ENCODE measurements at regions not wholly inside any gene's neighbourhood (a gene's known extent, or its start where the extent isn't known, plus 50 kb on each side); places are given as distances from the start of the nearest gene placed in this dataset.

- Mint-ChIP-seq H3K27ac (no peak overlapping the region), H3K27me3 (peaks cover 2% of the 10 kb centered on the region)
Measured at GRCh38 chr4:38365261-38365660, 298.7 kb upstream of the KLF3 start.

GRCh38 chr4:38365748-38366310, 298.2 kb upstream of the KLF3 start:
- Mint-ChIP-seq H3K4me3 (no peak overlapping the region), H3K27ac (no peak overlapping the region), H3K36me3 (no peaks in the 10 kb centered on the region), H3K27me3 (peaks cover 2% of the 10 kb centered on the region), H3K4me1 (no peaks in the 10 kb centered on the region), H3K9me3 (no peaks in the 10 kb centered on the region)
- ATAC-seq (ENCODE audit: low read depth) (no peak), DNase-seq (ENCODE audit: low spot score in 2 of 2) (no peak)

More at GRCh38 chr4:38365261-38365660, 298.7 kb upstream of the KLF3 start:
- ATAC-seq (ENCODE audit: low read depth) (no peak), DNase-seq (ENCODE audit: low spot score in 2 of 2) (no peak)
- no peaks in the 10 kb centered on the region for H3K9me3 Mint-ChIP-seq
- no peaks in the 10 kb centered on the region for H3K4me1 Mint-ChIP-seq
- H3K36me3 Mint-ChIP-seq: no peaks in the 10 kb centered on the region
- no peak overlapping the region for H3K4me3 Mint-ChIP-seq

DNA sequence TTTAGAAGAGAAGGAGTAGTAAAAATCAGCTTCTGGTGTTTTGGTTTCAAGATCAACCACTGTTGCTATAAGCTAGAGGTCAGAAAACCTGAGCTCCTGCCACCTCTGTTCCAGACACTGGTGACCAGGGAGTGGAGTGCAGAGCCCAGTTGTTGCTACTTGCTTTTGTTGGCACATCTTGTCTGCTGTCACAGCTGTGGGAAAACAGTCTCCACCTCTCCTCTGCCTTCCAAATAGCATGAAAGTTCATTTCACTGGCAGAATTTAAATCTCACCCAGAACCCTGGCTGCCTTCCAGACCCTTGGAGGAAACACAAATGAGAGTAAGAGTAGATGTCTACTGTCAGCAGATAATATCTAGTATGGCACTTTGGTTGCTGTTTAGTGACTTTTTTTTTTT, 297.5 kb upstream of the KLF3 start:
- no peak for ATAC-seq (ENCODE audit: low read depth)
- Mint-ChIP-seq H3K27me3 (peaks cover 2% of the 10 kb centered on the region), H3K4me3 (no peak overlapping the region), H3K36me3 (no peaks in the 10 kb centered on the region), H3K4me1 (no peaks in the 10 kb centered on the region), H3K27ac (no peak overlapping the region), H3K9me3 (no peaks in the 10 kb centered on the region)
- DNase-seq (ENCODE audit: low spot score in 2 of 2): no peak

DNA sequence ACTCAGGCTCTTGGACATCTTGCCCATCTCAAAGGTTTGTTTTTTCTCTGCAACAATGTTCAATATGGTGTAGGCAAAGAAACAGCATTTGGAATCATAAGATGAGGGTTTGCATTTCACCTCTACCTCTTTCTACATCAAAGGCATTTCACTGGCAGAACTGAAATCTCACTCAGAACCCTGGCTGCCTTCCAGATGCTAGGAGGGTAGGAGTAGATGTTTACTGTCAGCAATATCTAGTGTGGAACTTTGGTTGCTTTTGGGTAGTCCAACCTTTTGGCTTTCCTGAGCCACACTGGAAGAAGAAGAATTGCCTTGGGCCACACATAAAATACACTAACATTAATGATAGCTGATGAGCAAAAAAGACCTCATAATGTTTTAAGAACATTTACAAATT, 297.0 kb upstream of the KLF3 start:
- DNase-seq (ENCODE audit: low spot score in 2 of 2): no peak
- Mint-ChIP-seq H3K27me3 (peaks cover 2% of the 10 kb centered on the region), H3K9me3 (no peaks in the 10 kb centered on the region), H3K36me3 (no peaks in the 10 kb centered on the region), H3K27ac (no peak overlapping the region), H3K4me1 (no peaks in the 10 kb centered on the region), H3K4me3 (no peak overlapping the region)
- no peak for ATAC-seq (ENCODE audit: low read depth)

DNA sequence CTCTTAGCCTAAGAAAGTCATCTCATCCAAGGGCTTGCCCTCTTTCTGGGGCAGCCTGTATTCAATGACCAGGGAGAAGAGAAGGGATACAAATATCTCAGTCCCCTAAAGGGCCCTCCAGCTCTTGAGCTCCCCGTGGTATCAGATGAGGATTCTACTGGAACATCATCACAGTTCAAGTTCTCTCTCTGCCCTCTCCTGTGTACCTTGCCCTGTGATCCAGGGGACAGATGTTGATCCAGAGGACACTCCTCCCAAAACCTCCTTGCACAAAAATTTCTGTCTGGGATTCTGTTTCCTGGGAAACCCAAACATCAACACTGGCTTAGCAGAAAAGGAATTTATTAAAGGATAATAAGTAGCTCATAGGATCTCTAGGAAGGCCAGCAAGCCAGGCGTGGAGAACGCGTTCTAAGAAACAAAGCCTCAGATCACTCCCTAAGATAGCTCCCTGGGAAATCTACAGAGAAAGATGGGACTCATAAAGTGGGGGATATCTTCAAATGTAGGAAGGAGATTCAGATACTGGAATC, 296.3 kb upstream of the KLF3 start:
- no peak for ATAC-seq (ENCODE audit: low read depth)
- Mint-ChIP-seq H3K4me3 (no peak overlapping the region), H3K27ac (no peak overlapping the region), H3K27me3 (peaks cover 2% of the 10 kb centered on the region), H3K4me1 (no peaks in the 10 kb centered on the region), H3K9me3 (no peaks in the 10 kb centered on the region), H3K36me3 (peaks cover 2% of the 10 kb centered on the region)
- no peak for DNase-seq (ENCODE audit: low spot score in 2 of 2)

GRCh38 chr4:38368613-38369012, 295.4 kb upstream of the KLF3 start:
- H3K36me3 Mint-ChIP-seq: peaks cover 2% of the 10 kb centered on the region

DNA sequence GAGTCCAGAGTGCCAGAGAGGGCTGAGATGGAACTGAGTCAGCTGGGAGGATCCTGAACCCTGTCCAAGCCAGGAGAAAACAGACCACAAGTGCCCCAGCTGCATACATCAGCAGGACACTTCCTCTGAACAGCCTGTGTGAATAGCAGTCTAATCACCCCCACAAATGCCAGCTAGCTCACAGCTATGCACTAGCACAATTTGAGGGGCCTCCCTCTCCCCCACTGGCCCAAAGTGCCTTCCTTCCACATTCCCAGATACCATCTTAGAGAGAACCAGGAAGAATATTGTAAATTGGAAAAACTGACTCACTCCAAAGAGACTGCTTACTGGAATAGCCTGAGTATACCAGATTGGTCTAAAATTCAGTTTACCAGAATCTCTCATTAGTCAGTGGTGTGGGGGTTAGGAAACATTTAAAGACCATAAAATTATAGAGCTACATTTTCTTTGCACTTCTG, 292.6 kb upstream of the KLF3 start:
- DNase-seq (ENCODE audit: low spot score in 2 of 2) (no peak), ATAC-seq (ENCODE audit: low read depth) (no peak)
- Mint-ChIP-seq H3K4me3 (no peak overlapping the region), H3K27me3 (peaks cover 2% of the 10 kb centered on the region), H3K36me3 (peaks cover 2% of the 10 kb centered on the region), H3K4me1 (no peaks in the 10 kb centered on the region), H3K27ac (no peak overlapping the region), H3K9me3 (no peaks in the 10 kb centered on the region)

More at GRCh38 chr4:38368613-38369012, 295.4 kb upstream of the KLF3 start:
- DNase-seq (ENCODE audit: low spot score in 2 of 2): no peak
- Mint-ChIP-seq H3K27me3 (peaks cover 2% of the 10 kb centered on the region), H3K9me3 (no peaks in the 10 kb centered on the region), H3K27ac (no peak overlapping the region), H3K4me1 (no peaks in the 10 kb centered on the region), H3K4me3 (no peak overlapping the region)
- ATAC-seq (ENCODE audit: low read depth): no peak

- Mint-ChIP-seq H3K36me3 (peaks cover 3% of the 10 kb centered on the region), H3K27ac (no peak overlapping the region), H3K9me3 (no peaks in the 10 kb centered on the region), H3K4me1 (no peaks in the 10 kb centered on the region), H3K4me3 (no peak overlapping the region), H3K27me3 (peaks cover 2% of the 10 kb centered on the region)
- DNase-seq (ENCODE audit: low spot score in 2 of 2) (no peak), ATAC-seq (ENCODE audit: low read depth) (no peak)
Measured at GRCh38 chr4:38373375-38373774, 290.6 kb upstream of the KLF3 start.

DNA sequence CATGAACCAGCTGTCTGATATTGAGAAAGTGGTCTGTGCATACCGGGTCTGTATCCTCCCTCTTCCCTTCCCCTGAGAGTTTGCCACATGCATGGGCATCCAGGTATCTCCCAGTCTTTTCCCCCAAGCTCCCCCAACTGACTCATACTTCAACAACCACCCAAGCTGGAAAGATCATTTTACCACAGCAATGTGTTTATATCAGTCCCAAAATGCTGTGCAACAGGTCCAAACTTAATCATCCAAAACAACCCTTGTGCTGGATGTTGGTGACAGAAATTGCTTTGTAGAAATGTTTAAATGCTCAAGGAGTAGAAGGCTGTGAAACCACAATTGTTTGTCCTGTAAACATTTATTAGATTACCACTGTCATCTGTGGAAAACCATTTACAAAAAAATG, 286.8 kb upstream of the KLF3 start:
- DNase-seq (ENCODE audit: low spot score in 2 of 2) (no peak), ATAC-seq (ENCODE audit: low read depth) (no peak)
- no peak overlapping the region for H3K27ac Mint-ChIP-seq
- no peak overlapping the region for H3K4me3 Mint-ChIP-seq
- H3K9me3 Mint-ChIP-seq: no peaks in the 10 kb centered on the region
- H3K36me3 Mint-ChIP-seq: peaks cover 3% of the 10 kb centered on the region
- H3K4me1 Mint-ChIP-seq: no peaks in the 10 kb centered on the region
- H3K27me3 Mint-ChIP-seq: no peaks in the 10 kb centered on the region

GRCh38 chr4:38378478-38378877, 285.5 kb upstream of the KLF3 start:
- Mint-ChIP-seq H3K27me3 (peaks cover 2% of the 10 kb centered on the region), H3K9me3 (no peaks in the 10 kb centered on the region), H3K36me3 (peaks cover 2% of the 10 kb centered on the region), H3K4me1 (no peaks in the 10 kb centered on the region), H3K27ac (no peak overlapping the region), H3K4me3 (no peak overlapping the region)
- no peak for DNase-seq (ENCODE audit: low spot score in 2 of 2)
- ATAC-seq (ENCODE audit: low read depth): no peak

DNA sequence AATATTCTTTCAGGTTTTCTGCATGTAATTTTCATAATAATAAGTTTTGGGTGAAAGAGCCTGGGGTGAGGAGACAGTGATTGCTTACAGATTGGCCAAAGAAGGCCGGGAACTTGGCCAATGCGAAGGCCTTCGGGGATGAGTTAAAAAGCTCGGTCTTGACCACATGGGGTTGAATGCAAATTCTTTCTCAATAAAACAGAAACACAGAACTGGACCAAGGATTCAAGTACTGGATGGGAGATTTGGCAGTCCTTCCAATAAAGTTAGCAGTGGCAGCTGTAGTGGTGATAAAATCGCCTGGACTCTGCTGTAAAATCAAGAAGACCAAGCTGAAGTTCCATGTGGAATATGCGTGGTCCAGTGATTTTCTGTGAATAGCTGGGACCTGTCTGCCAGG, 282.2 kb upstream of the KLF3 start:
- H3K4me1 Mint-ChIP-seq: peaks cover 2% of the 10 kb centered on the region
- no peak overlapping the region for H3K27ac Mint-ChIP-seq
- H3K27me3 Mint-ChIP-seq: peaks cover 4% of the 10 kb centered on the region
- H3K9me3 Mint-ChIP-seq: no peaks in the 10 kb centered on the region
- H3K36me3 Mint-ChIP-seq: peaks cover 2% of the 10 kb centered on the region
- no peak overlapping the region for H3K4me3 Mint-ChIP-seq
- DNase-seq (ENCODE audit: low spot score in 2 of 2) (no peak), ATAC-seq (ENCODE audit: low read depth) (no peak)

GRCh38 chr4:38382520-38382919, 281.5 kb upstream of the KLF3 start:
- no peak for DNase-seq (ENCODE audit: low spot score in 2 of 2)
- ATAC-seq (ENCODE audit: low read depth): no peak
- Mint-ChIP-seq H3K4me3 (no peak overlapping the region), H3K9me3 (no peaks in the 10 kb centered on the region), H3K27ac (no peak overlapping the region), H3K36me3 (peaks cover 1% of the 10 kb centered on the region), H3K27me3 (peaks cover 4% of the 10 kb centered on the region), H3K4me1 (peaks cover 2% of the 10 kb centered on the region)

- Mint-ChIP-seq H3K27ac (no peak overlapping the region), H3K4me3 (no peak overlapping the region), H3K36me3 (no peaks in the 10 kb centered on the region), H3K9me3 (no peaks in the 10 kb centered on the region), H3K4me1 (peaks cover 2% of the 10 kb centered on the region), H3K27me3 (peaks cover 4% of the 10 kb centered on the region)
- ATAC-seq (ENCODE audit: low read depth) (no peak), DNase-seq (ENCODE audit: low spot score in 2 of 2) (no peak)
Measured at GRCh38 chr4:38383646-38384121, 280.3 kb upstream of the KLF3 start.

DNA sequence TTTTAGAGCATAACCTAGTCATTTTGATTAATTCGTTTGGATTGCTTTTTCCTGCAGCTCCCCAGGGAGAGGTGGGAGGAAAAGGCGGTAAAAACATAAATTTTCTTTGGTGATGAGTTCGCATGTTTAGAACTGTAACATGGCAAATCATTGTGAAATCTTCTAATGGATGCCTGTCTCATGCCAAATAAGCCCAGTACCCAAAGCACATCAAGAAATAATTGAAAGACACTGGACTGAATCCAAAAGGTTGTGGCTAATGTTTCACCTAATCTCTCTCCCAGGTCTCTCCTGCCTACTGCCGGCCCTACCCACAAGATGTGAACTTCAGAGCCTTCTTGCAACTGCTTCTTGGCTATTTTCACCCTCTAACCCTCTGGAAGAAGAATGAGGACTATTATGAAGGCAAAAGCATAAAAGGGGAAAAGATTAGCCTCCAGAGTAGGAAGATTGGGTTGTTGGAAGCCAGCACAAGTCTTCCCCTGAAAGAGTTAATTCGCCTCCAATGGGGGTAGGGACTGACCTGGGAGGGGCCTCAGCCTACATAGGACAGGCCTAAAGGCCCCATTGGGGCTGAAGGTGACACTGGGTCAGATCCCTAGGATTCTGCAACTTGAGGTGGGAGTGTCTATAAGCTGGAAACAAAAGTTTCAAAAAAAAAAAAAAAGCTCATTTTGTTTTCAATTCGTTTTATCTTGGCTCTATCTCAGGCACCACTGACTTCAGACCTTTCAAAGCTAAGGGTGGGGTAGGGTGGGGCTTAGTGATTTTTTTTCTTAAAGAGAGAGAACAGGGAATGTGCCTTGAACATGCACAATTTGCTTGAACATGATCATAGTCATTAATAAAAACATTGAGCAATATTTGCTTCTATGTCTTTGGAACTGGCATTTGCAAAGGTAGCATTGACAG, 278.6 kb upstream of the KLF3 start:
- Mint-ChIP-seq H3K36me3 (peaks cover 2% of the 10 kb centered on the region), H3K4me1 (peaks cover 2% of the 10 kb centered on the region), H3K4me3 (no peak overlapping the region), H3K27ac (no peak overlapping the region), H3K9me3 (peaks cover 4% of the 10 kb centered on the region), H3K27me3 (peaks cover 4% of the 10 kb centered on the region)
- no peak for DNase-seq (ENCODE audit: low spot score in 2 of 2)
- no peak for ATAC-seq (ENCODE audit: low read depth)
